ENCODE measurements at regions not wholly inside any gene's neighbourhood (a gene's known extent, or its start where the extent isn't known, plus 50 kb on each side); places are given as distances from the start of the nearest gene placed in this dataset.

DNA sequence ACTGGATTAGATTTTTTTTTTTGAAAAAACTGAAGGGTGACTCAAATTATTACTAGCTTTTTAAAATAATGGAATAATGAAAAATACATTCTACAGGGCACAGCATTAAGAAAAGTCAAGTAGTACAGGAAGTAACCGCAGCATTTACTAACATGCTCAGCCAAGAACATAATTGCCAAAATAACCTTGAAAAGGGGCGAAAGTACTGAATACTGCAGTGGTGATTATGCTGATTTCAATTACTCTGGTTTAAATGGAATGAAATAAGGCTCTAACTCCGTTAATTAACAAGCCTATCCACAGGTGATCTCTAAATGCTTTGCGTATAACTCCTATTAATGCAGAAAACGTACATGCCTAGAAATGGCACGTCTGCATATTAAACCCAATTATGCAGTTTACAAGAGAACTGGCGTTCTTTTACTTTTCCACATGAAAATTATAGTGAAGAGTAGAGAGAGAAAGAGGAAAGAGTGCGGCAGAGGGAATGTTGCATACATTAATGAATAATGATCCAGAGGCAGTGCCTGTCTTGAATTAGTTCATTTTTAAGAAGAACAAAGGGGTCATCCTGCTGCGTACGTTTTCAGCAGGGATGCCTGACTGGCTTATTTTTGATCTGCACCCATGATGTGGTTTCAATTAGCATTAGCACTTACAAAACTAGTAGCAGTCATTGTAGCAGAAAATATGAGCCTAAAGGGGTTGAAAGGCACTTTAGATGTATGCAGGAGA is 612.4 kb downstream of the NYAP2 start:
- H3K27me3 ChIP-seq, result no peaks in the 10 kb centered on the region
- TF ChIP-seq, protein P1, sequence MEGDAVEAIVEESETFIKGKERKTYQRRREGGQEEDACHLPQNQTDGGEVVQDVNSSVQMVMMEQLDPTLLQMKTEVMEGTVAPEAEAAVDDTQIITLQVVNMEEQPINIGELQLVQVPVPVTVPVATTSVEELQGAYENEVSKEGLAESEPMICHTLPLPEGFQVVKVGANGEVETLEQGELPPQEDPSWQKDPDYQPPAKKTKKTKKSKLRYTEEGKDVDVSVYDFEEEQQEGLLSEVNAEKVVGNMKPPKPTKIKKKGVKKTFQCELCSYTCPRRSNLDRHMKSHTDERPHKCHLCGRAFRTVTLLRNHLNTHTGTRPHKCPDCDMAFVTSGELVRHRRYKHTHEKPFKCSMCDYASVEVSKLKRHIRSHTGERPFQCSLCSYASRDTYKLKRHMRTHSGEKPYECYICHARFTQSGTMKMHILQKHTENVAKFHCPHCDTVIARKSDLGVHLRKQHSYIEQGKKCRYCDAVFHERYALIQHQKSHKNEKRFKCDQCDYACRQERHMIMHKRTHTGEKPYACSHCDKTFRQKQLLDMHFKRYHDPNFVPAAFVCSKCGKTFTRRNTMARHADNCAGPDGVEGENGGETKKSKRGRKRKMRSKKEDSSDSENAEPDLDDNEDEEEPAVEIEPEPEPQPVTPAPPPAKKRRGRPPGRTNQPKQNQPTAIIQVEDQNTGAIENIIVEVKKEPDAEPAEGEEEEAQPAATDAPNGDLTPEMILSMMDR (IDR thresholded peaks at IDR 0.05; ENCODE audit: low read depth, low read length), result no peak
- H3K27ac ChIP-seq, result no peak overlapping the region
- no peak for DNase-seq (ENCODE audit: low read depth in 1 of 2, low spot score in 1 of 2)
- no peaks in the 10 kb centered on the region for H3K4me1 ChIP-seq (ENCODE audit: low read depth)
- H3K9me3 ChIP-seq (ENCODE audit: low read depth), result no peaks in the 10 kb centered on the region
- H3K36me3 ChIP-seq, result no peaks in the 10 kb centered on the region
- H3K4me3 ChIP-seq, result no peak overlapping the region

DNA sequence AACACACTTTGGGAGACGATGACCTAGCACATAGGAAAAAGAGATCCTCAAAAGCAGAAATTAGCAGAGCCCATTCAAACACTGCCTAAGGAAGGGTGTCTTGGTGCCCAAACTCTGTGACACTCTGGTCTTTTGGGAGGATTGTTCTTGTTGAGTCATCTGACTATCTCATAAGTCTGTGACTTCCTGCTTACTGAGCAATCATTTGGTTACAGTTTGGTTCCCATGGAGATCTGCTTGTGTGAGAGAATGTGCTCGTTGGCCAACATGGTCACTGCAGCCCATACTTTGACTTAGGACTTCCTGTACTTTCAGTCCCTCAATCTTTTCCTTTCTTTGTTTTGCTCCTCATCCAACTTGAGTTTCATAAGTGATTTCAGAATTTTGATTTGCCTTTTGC is 602.9 kb downstream of the NYAP2 start:
- Histone ChIP-seq H3K36me3 (no peaks in the 10 kb centered on the region), H3K4me1 (ENCODE audit: low read depth) (no peaks in the 10 kb centered on the region), H3K27ac (no peak overlapping the region), H3K4me3 (no peak overlapping the region), H3K27me3 (no peaks in the 10 kb centered on the region), H3K9me3 (ENCODE audit: low read depth) (no peaks in the 10 kb centered on the region)
- DNase-seq (ENCODE audit: low read depth in 1 of 2, low spot score in 1 of 2), result peak in 1 of 2 donors; percentile 76
- TF ChIP-seq, protein P1 (IDR thresholded peaks at IDR 0.05; ENCODE audit: low read depth, low read length), result no peak

DNA sequence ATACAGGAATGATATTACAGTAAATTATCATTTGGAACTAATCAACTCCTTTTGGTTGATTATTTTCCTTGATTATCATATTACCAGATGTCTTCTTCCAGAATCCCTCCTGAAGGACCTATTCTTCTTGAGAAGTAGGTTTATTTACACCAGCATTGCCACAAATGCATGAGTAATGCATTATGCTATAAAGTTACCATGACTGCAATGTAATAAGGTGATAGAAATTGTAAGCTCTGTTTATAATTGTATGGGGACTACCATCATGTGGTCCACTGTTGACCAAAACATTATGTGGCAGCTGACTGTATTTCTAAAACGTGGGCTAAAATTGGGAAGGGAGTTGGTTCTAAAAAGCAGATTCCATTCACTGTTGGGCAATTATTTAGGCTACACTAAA is 602.2 kb downstream of the NYAP2 start:
- no peak overlapping the region for H3K4me3 ChIP-seq
- H3K27ac ChIP-seq, result no peak overlapping the region
- DNase-seq (ENCODE audit: low read depth in 1 of 2, low spot score in 1 of 2), result no peak

DNA sequence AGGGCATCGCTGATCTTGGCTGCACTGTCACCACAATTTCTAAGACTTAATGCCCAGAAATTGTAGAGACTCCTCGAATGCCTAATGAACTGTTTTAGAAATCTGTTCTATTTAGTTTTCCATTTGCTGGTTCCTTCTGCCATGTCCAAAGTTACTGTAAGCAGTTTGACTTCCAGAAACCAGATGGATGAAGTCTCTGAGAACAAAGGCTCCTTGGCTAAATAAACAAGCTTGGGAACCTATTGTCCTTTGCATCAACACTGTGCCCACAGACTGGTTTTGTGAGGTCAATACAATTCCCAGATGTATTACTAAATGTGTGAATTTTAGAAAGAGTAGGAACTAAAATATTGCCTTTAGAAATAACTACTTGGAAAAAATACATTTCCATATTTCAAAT is 600.2 kb downstream of the NYAP2 start:
- no peak for DNase-seq (ENCODE audit: low read depth in 1 of 2, low spot score in 1 of 2)
- Histone ChIP-seq H3K27ac (no peak overlapping the region), H3K4me3 (no peak overlapping the region), H3K36me3 (no peaks in the 10 kb centered on the region), H3K27me3 (no peaks in the 10 kb centered on the region), H3K4me1 (ENCODE audit: low read depth) (no peaks in the 10 kb centered on the region), H3K9me3 (ENCODE audit: low read depth) (no peaks in the 10 kb centered on the region)
- TF ChIP-seq, protein P1 (IDR thresholded peaks at IDR 0.05; ENCODE audit: low read depth, low read length), result no peak

More for the DNA sequence above, 602.2 kb downstream of the NYAP2 start:
- TF ChIP-seq, protein P1 (IDR thresholded peaks at IDR 0.05; ENCODE audit: low read depth, low read length), result no peak
- no peaks in the 10 kb centered on the region for H3K9me3 ChIP-seq (ENCODE audit: low read depth)
- no peaks in the 10 kb centered on the region for H3K36me3 ChIP-seq
- H3K4me1 ChIP-seq (ENCODE audit: low read depth), result no peaks in the 10 kb centered on the region
- H3K27me3 ChIP-seq, result no peaks in the 10 kb centered on the region

DNA sequence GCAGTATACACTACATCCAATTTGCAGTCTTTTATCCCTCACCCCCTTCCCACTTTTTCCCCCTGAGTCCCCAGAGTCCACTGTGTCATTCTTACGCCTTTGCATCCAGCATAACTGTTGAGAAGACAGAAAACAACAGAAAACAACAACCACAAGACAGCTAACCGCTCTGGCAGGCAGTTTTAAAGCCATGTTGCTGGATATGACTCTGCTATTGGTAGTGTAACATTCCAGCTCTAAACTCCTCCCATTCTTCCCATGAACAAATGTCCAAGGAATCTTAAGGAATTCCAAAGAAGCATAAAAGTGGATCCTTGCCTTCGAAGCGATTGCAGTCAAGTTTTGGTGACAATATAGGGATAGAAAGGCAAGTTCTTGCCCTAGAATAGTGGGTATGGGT is 599.1 kb downstream of the NYAP2 start:
- H3K4me1 ChIP-seq (ENCODE audit: low read depth), result no peaks in the 10 kb centered on the region
- H3K36me3 ChIP-seq, result no peaks in the 10 kb centered on the region
- TF ChIP-seq, protein P1 (IDR thresholded peaks at IDR 0.05; ENCODE audit: low read depth, low read length), result no peak

More for the DNA sequence above, 599.1 kb downstream of the NYAP2 start:
- Histone ChIP-seq H3K27ac (no peak overlapping the region), H3K4me3 (no peak overlapping the region), H3K27me3 (no peaks in the 10 kb centered on the region), H3K9me3 (ENCODE audit: low read depth) (no peaks in the 10 kb centered on the region)
- no peak for DNase-seq (ENCODE audit: low read depth in 1 of 2, low spot score in 1 of 2)

Measured in cardiac muscle cell (in vitro differentiated cells and primary cell).